Stimulated activated CD8-positive, alpha-beta memory T cell treated with anti-CD3 and anti-CD28 coated beads, Interleukin-7, amount 100 ng/mL, for 4 hours (primary cell): ENCODE measurements at regions not wholly inside any gene's neighbourhood (a gene's known extent, or its start where the extent isn't known, plus 50 kb on each side); places are given as distances from the start of the nearest gene placed in this dataset.
"Not testable (repeated sequence)": the region's sequence is repeated elsewhere in the genome, so short reads cannot be mapped to it uniquely, and the experiment has no call there.

ENCODE experiments used
- DNase-seq, 2 donors: peaks; one replicate each; pipeline ENCODE4 v3.0.0-alpha.2; 2020; ENCODE audit warnings: low read depth in 2 of 2

DNA sequence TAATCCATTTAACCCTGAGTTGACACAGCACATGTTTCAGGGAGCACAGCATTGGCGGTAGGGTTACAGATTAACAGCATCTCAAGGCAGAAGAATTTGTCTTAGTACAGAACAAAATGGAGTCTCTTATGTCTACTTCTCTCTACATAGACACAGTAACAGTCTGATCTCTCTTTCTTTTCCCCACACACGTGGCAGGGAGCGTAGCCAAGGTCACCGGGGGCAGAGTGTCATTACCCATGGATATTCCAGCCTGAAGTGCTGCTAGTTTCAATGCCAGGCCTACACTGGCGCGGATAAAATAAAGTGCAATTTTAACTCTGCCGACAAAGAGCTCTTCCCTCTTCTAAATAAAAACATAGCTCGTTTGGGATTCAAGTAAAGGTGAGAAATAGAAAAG, 366.3 kb upstream of the SGCG start:
- DNase-seq, result not testable (repeated sequence)

DNA sequence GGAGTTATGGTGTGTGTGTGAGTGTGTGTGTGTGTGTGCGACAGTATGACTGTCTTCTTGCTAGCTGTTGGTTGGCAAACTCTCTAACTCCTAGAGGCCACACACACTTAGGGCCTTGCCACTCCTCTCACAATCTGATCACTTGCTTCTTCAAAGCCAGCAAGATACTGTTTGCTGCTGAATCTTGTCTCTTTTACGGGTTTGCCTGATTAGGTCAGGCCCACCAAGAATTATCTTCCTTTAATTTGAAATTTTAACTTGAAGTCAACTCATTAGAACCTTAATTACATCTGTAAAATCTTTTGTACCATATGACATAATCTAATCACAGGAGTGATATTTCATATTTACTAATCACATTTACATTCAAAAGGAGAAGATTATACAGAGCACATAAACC, 359.2 kb upstream of the SGCG start:
- DNase-seq, result no peak

DNA sequence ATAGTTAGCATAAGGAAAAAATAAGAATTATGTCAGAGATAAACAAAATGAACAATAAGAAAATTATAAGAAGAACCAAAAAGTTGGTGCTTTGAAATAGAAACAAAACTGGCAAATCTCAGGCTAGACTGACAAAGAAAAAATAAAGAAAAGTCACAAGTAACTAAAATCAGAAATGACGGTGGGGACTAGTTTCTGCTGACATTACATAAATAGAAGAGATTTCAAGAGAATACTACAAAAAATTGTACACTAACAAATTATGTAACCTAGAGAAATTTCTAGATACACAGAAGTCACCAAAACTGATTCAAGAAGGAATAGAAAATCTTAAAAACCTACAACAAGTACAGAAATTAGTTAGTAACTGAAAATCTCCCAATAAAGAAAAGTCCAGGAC, 355.6 kb upstream of the SGCG start:
- no peak for DNase-seq

DNA sequence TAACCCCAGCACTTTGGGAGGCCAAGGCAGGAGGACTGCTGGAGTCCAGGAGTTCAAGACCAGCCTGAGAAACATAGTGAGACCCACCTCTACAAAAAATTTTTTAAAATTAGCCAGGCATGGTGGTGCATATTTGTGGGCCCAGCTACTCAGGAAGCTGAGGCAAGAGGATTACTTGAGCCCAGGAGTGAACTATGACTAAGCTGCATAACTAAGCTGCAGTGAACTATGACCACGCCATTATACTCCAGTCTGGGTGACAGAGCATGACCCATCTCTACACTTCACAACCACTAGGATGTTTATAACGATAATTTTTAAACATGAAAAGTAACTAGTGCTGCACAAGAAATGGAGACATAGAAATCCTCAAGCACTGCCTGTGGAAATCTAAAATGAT, 352.7 kb upstream of the SGCG start:
- no peak for DNase-seq

DNA sequence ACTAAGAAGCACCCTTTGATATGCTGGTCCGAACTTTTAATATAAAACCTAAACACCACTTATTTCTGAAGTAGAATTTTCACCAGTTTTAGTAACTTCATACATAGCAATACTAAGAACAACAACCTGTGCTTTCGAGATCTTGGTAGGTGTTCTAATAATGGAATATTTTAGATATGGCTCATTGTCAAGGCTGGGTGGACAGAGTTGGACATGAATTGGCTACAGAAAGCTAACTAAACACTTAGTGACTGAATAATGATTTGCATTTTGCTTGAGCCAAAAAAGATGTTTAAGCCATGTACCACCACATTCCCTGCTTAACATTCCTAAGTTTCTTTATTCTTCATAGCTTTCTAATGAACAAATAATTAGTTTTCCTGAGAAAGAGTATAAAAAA, 344.3 kb upstream of the SGCG start:
- DNase-seq, result no peak

DNA sequence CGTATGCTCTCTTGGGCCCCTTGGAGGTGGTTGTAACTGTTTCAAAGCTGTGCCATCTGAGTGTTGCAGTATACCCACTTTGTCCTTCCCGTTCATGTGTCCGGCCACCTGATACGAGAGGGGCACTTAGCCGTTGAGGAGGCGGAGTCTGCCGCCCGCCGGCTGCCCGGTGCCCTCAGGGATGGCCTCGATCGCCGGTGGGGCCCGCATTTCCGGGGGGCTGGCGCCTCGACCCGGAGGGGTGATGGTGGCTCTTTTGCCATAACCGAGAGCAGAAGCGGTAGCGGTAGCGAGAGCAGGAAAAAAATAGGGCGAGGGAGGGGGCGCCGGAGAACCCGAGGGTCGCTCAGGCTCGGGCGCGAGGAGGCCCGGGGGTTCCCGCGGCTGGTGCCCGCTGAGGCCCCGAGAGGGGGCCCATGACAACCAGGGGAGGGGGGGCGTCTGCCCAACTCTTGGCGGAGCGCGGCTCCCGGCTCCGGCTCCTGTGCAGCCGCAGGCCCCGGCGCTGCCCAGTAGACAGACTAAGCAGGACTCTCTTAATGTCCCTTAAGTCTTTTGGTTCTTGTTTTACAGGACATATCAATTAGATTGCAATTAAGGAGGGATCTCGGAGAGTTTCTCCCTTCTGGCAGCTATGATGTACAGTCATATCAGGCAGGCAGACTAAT, 342.7 kb upstream of the SGCG start:
- no peak for DNase-seq

DNA sequence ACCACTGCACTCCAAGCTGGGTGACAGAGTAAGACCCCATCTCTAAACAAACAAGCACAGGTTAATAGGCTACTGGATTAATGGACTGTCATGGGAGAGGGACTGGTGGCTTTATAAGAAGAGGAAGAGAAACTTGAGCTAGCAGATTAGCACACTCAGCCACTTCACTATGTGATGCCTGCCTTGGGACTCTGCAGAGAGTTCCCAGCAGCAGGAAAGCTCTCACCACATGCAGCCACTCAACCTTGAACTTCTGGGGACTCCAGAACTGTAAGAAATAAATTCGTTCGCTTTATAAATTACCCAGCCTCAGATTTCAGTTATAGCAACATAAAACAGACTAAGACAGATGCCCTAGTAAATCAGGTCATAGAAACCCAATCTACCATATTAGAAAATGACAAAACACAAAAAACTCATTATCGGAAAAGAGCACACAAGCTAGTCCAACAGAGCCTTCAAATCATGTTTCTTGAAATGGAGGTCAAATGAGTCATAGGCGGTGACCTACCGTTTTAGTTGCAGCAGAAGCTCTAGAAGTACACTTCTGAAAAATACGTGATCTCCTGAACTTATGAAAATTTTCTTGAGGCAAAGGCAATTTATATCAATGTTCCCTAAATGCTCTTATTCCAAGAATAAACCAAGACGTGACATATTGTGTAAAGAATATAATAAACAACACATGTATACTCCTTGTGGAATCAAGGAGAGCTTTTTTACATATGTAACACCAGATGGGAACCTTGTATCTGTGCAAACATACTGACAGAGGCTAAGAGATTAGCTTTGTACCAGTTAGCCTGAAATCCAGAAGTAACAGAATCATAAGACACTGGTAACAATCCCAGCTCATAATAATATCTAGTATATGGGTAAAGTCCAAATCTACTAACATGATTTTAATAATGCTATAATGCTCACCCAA, 340.9 kb upstream of the SGCG start:
- no peak for DNase-seq

DNA sequence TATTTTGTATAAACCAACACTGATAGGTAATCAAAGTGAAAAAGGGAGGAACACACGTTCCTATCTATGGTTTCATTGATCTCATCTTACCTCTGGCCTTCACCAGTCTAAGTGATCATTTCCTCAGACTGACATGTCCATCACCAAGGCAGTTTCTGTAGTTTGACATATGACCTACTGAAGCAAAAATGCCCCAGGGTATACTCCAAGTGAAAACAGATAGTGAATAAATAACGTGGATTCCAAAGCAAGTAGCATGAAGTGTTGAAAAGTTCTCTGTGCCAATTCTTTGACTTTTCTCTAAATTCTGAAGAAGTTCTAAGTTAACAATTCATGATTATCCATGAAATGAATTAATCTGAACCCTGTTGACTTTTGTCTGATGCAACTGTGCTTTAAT, 334.2 kb upstream of the SGCG start:
- no peak for DNase-seq

DNA sequence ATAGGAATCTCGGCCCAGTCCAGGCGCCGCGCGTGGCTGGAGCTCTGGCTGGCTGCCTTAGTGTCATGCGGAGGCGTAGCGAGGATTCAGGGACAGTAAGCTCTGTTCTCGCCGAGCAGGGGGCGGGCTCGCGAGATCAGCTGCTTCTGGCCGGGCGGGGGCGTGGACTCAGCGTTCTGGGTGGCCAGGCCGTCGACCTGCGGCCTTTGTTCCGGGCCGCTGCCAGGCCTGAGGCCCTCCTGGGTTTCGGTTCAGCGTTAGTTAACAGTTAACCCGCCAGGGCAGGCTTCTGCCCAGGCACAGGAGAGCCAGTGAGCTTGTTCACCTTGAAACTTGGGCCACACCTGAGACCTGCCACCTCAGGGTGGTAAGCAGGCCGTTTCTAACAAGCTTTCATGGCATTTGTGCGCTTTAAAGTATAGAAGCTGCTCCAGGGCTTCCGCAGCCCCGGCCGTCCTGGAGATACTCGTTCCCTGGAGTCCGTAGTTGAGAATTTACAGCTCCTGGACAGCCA, 332.2 kb upstream of the SGCG start:
- DNase-seq, result no peak

DNA sequence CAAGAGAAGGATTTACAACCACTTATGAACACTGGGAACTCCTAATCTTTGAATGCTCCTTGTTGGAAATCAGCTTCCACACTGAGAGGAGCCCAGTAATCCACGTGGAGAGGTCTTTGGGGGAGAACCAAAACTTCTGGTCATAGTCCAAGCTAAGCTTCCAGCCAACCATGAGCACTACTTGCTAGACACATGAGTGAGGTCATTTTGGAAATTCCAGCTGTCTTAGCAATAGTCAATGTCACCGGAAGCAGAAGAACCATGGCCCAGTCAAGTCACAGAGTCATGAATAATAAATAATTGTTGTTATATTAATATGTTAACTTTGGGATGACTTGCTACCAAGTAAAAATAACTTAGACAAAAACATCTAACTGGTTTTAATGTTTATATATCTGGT, 324.9 kb upstream of the SGCG start:
- DNase-seq, result no peak

DNA sequence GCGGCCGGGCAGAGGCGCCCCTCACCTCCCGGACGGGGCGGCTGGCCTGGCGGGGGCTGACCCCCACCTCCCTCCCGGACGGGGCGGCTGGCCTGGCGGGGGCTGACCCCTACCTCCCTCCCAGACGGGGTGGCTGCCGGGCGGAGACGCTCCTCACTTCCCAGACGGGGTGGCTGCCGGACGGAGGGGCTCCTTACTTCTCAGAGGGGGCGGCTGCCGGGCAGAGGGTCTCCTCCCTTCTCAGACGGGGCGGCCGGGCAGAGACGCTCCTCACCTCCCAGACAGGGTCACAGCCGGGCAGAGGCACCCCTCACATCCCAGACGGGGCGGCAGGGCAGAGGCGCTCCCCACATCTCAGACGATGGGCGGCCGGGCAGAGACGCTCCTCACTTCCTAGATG, 321.8 kb upstream of the SGCG start:
- not testable (repeated sequence) for DNase-seq

DNA sequence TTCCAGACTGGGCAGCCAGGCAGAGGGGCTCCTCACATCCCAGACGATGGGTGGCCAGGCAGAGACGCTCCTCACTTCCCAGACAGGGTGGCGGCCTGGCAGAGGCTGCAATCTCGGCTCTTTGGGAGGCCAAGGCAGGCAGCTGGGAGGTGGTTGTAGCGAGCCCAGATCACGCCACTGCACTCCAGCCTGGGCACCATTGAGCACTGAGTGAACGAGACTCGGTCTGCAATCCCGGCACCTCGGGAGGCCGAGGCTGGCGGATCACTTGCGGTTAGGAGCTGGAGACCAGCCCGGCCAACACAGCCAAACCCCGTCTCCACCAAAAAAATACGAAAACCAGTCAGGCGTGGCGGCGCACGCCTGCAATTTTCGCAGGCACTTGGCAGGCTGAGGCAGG, 321.4 kb upstream of the SGCG start:
- DNase-seq, result not testable (repeated sequence)

DNA sequence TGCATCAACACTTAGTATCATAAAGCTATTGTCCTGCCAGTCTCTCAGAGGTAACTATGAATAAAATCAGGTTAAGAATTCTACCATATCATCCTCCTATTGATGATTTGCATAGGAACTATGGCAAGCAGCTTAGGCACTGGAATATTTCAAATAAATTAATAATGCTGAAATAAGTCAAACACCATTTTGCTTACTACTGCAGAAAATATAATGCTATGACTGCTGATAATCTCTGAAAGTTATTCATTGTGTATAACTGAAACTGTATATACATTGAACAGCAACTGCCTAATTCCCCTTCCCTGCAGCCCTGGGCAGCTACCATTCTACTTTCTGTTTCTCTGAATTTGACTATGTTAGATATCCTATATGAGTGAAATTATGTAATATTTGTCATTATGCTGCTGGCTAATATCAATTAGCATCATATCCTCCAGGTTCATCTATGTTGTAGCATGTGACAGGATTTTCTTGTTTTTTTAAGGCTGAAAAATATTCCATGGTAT, 318.8 kb upstream of the SGCG start:
- DNase-seq, result no peak

DNA sequence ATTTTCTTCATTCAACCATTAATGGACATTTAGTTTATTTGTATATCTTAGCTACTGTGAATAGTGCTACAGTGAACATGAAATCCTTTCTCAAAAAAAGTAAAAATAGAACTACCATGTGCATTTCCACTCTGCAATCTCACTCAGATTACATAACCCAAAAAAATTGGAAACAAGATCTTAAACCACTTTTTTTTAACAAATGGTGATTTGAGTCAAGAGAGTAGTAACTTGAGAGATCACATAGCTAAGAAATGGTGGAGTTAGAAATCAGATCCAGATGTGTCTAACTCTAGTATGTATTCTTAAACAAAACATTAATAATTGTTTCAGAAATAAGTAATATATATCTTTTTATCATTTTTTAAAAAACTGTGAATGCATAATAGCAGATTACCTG, 318.3 kb upstream of the SGCG start:
- DNase-seq, result no peak

DNA sequence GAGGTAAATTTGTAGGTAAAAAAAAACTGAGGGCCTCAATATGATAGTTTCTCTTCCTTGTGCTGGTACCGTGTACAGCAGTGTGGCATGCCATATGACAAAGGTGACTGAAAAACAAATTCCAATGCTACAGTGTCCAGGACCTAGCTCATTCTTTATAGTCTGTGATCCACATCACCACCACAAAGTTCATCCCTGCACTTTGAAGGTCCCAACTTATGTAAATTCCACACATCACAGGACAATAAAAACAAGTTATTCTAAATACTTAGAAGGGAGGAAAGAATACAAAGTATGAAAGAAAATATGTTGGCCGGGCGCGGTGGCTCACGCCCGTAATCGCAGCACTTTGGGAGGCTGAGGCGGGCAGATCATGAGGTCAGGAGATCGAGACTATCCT, 314.6 kb upstream of the SGCG start:
- no peak for DNase-seq

DNA sequence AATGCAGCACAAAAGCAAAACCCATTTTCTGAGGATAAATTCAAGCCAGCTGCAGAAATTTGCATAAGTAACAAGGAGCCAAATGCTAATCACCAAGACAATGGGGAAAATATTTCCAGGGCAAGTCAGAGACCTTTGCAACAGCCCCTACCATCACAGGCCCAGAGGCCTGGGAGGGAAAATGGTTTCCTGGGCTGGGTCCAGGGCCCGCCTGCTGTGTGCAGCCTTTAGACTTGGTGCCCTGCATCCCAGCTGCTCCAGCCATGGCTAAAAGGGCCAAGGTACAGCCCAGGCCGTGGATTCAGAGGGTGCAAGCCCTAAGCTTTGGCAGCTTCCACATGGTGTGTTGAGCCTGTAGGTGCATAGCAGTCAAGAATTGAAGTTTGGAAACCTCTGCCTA, 309.5 kb upstream of the SGCG start:
- DNase-seq, result no peak

DNA sequence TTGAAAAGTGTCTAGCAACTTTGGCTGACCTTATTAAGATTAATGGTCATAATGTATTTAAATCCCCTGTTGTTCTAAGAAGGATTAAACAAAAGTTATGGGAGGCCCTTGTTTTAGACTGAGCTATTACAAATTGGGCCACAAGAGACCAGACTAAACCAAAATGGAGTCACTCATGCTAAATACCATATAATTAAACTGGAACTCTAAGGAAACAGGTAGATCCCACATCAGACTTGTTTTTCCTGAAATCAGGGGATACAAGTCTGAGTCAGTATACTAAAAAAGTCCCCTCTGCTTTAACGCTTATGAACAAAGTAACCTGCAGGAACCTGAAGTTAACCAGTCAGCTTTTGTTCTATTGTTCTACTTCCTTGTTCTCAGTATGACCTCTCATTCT, 305.9 kb upstream of the SGCG start:
- no peak for DNase-seq

DNA sequence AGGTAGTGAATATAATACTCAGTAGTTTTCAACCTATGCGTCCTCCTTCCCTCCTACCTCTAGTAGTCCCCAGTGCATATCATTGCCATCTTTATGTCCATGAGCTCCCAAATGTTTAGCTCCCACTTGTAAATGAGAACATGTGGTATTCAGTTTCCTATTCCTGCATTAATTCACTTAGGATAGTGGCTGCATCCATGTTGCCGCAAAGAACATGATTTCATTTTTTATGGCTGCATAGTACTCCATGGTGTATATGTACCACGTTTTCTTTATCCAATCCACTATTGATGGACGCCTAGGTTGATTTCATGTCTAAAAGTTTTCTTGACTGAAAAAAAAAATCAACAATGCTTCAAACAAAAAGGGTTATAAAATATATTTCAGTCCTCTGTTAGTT, 303.4 kb upstream of the SGCG start:
- DNase-seq, result no peak

DNA sequence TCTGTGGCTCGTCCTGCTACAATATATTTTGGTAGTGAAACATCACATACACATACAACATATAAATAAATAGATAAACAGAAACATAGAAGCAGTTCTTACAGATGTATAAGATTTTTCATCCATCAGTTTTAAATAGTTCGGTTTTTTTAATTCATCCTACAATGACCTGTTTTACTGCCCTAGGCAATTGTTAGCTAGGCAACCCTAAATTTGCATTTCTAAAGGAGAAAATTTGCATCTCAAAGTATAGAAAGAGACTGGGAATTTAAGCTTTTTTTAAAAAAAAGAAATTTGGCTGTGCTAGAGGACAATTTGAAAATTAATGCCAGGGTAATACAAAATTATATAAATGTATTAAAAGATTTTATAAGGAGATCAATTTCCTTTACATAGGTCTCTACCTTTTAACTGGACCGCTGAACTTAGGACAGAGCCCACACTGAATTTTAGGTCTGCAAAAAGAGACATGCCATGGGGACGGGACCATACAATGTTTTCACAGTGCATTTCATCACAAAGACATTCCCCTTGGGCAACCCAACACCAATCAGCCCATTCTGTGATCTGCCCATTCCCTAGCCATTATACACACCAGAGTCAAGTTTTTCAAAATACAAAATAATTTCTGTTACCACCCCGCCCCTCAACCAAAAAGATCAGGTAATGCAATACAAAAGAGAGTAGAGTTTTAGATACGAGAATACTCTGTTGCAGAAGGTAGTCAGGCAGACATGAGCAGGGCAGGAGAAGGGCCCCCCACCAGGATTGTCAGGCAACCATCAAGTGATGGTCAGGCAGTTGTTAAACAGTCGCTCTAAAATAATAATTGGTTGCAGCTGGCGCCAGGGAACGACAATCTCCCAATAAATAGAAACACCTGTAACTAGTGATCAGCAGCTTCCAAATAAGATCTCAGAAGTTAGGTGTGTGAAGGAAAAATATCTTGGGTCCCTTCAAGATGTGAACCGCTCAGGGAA, 299.7 kb upstream of the SGCG start:
- DNase-seq, result no peak

DNA sequence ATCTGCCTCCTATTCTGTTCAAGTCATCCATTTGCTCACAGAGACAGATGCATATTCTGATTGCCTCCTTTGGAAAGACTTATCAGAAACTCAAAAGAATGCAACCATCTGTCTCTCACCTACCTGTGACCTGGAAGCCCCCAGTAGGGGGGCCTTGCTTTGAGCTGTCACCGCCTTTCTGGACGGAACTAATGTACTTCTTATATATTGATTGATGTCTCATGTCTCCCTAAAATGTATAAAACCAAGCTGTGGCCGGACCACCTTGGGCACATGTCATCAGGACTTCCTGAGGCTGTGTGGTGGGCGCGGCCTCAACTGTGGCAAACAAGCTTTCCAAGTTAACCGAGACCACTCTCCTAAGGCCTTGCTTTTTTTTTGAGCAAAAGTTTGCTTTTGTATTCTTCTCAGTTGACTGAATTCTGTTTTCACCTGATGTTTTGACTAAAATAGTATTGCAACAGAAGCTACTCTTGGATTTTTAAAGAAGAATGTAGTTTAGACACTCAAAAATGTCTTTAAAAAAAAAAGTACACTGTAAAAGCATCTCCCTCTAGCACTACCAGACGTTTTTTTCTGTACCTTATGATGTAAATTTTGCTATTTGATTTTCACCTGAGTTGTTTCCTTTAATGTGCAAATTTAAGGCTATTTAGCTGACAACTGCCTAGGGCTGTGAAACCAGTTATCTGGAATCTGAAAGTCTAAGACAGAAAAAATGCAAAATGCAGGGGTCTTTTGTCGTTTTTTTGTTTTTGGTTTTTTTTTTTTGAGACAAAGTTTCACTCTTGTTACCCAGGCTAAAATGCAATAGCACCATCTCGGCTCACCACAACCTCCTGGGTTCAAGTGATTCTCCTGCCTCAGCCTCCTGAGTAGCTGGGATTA, 298.8 kb upstream of the SGCG start:
- DNase-seq, result not testable (repeated sequence)
